NCI-H748 (cell line): ENCODE measurements at regions not wholly inside any gene's neighbourhood (a gene's known extent, or its start where the extent isn't known, plus 50 kb on each side); places are given as distances from the start of the nearest gene placed in this dataset.

ENCODE experiments used
- DNase-seq: peaks from one replicate; lab custom pipeline; 2025; ENCODE audit not compliant: unreplicated experiment; lab: John Stamatoyannopoulos, UW

- peak; percentile 81 for DNase-seq
These were observed 182.5 kb downstream of the VRK1 start for GRCh38 chr14:96979611-96980074.

DNA sequence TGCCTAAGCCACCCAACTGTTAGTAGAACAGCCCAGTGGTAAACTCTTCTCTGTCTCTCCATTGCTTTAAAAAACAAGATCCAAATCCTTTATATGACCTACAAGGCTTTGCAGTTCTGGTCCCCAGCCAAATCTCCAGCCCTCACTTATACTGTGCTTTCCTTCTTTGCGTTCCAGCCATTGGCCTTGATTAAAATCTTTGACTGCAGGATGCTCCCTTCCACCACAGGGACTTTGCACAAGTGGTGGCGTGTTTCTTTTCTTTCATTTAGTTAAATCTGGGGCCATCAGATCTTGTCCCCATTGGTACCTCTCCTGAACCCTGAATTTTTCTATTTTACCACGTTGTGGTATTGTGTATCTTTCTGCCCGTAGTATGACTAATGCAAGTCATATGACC lies 183.7 kb downstream of the VRK1 start:
- DNase-seq: no peak

- DNase-seq: no peak
These were observed 189.3 kb downstream of the VRK1 start for GRCh38 chr14:96986256-96987085.

GRCh38 chr14:96987086-96987474 lies 189.9 kb downstream of the VRK1 start:
- no peak for DNase-seq

DNA sequence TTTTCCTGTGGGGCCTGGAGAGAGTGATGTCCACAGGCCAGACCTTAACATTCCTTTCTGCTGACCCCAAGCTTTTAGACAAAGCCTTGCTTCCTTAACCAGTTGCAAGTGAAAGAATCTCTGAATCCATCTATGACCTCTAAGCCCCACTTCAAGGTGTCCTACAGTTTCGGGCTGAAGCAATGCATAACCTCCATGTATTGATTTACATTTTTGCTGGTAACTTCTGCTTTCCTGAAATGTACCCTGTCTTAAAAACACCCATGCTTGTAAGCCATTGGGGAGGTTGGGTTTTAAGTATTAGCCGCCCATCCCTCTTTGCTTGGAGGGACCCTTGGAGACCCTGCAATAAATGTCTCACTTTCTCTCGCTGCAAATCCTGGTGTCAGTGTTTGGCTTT lies 190.6 kb downstream of the VRK1 start:
- no peak for DNase-seq

GRCh38 chr14:96989306-96989705 lies 192.1 kb downstream of the VRK1 start:
- no peak for DNase-seq

- no peak for DNase-seq
These were observed 194.0 kb downstream of the VRK1 start for GRCh38 chr14:96991226-96991625.

DNA sequence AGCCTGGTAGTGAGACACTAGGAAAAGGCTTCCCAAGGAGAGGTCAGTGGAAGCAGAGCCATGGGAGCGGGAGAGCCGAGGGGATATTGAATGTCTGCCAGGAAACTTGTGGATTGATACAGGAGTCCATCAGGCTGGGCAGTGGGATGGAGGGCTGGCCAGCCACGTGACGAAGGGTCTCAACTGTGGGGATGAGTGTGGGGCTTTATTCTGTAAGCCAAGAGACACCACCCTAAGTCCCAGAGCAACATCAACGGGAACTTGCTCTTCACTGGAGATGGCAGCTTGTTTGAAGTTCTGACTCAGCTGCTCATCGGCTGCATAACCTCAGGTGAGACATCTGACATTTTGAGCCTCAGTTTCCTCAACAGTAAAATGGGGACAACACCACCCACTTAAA lies 197.8 kb downstream of the VRK1 start:
- DNase-seq: no peak

DNA sequence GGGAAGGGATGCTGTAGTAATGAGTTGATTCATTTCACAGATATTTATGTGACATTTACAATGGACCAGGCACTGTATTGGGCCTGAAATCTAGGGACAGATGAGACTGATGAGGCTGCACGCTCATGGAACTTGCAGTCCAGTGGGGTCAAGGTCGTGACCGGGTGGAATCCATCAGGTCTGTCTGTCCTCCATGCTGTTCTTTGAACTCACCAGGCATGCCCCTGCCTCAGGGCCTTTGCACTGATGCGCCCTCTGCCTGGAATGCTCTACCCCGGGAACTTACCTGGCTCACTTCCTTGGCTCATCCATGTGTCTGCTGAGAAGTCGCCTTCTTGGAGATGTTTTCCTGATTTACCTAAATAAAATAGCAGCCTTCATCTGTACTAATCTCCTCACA lies 200.1 kb downstream of the VRK1 start:
- DNase-seq: no peak

DNA sequence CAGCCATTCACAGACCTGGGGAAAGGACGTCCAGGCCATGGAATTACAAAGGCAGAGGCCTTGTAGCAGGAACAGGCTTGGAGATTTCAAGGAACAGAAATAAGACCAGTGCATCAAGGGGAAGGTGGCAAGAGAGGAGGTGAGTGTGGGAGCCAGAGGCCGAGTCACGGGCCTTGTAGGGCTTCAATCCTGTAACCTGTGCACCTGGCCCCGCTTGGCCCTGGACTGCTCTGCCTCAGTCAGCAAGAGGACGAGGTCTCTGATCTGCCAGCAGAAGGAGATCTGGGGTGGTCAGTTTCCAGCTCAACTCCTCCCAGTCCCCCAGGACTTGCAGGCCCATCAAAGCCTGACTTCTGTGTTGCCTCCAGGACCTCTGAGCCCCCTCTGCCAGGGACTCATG lies 200.8 kb downstream of the VRK1 start:
- DNase-seq: no peak

- no peak for DNase-seq
These were observed 202.5 kb downstream of the VRK1 start for GRCh38 chr14:96999654-97000155.

DNA sequence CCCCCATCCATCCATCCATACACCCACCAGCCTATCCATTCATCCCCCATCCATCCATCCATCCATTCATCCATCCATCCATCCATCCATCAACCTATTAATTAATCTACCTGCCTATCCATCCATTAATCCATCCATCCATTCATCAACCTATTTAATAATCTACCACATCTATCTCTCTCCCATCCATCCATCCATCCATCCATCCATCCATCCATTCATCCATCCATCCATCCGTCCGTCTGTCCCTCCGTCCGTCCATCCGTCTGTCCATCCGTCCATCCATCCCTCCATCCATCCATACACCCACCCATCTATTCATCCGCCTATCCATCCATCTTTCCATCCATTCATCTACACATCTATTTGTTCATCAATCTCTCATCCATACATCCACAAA lies 205.3 kb downstream of the VRK1 start:
- DNase-seq: no peak

DNA sequence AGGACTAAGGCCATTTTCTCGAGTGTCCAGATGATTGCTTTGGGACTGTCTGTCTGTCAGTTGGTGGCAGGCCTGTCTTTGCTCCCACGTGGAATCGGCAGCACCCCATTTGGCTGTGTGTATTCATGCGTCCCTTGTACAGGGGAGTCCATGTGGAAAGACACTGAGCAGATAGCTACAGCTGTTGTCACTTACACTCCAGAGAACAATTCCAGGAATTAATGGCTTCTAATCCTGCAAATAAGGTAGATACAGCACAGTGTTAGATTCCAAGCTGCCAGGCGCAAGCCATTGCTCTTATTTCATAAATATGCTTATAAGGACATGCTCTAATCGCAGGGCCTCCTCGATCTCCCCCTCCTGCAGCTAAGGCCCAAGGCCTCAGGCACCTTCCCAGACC lies 208.8 kb downstream of the VRK1 start:
- DNase-seq: no peak

GRCh38 chr14:97010491-97011160 lies 213.4 kb downstream of the VRK1 start:
- no peak for DNase-seq

GRCh38 chr14:97013878-97014277 lies 216.7 kb downstream of the VRK1 start:
- DNase-seq: no peak

- no peak for DNase-seq
These were observed 223.8 kb downstream of the VRK1 start for GRCh38 chr14:97021001-97021400.

GRCh38 chr14:97021571-97022168 lies 224.5 kb downstream of the VRK1 start:
- peak; percentile 50 for DNase-seq

DNA sequence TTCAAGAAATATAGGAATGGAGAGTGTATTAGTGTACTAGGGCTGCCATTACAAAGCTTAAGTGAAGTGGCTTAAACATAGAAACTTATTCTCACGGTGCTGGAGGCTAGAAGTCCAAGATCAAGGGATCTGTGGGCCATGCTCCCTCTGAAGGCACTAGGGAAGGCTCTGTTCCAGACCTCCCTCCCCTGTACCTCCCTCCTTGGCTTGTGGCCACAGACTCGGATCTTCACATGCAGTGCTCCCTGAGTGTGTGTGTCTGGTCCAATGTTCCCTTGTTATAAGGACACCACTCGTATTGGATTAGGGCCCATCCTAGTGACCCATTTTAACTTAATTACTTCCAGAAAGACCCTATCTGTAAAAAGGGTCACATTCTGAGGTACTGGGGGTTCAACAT lies 225.6 kb downstream of the VRK1 start:
- no peak for DNase-seq

- no peak for DNase-seq
These were observed 226.7 kb downstream of the VRK1 start for GRCh38 chr14:97023871-97024270.

DNA sequence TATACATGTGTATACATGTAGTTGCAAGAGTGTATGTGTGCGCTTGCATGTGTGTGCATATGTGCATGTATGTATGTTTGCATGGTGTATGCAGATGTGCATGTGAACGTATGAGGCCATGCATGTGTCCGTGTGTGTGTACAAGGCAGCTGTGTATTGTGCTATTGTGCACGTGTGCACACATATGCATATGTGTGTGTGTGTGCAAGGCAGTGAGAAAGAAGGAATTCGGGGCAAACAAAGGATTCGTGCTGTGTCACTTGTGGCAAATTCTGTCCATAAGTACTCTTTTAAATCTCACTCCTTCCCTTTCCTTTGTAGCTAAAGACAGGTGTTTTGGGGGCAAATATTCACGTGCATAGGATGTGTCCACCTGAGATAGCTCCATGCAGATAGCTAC lies 227.1 kb downstream of the VRK1 start:
- no peak for DNase-seq

DNA sequence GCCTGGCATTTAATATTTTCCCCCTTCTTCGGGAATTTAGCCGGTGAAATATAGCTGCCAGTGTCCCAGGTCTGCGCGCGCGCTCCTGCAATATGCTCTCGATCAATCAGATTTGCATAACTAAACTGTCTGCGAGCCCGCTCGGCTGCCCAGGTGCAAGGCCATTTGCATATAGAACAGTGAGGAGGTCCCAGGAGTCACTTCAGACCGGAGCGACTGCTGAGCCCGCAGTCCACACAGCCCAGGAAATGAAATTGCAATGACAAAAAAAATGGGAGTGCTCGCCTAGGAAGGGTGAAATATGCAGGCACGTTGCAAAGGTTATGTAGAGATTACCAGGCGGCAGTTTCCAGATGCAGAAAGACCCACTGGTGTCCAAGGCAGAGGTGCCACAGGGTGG lies 228.5 kb downstream of the VRK1 start:
- DNase-seq: no peak
